HG03520 (cell line): ENCODE measurements at regions not wholly inside any gene's neighbourhood (a gene's known extent, or its start where the extent isn't known, plus 50 kb on each side); places are given as distances from the start of the nearest gene placed in this dataset.
"Not testable (repeated sequence)": the region's sequence is repeated elsewhere in the genome, so short reads cannot be mapped to it uniquely, and the experiment has no call there.

Experiments
- ATAC-seq: cut with Tn5 transposase; IDR thresholded peaks from one replicate; pipeline ENCODE4 v1.9.1; 2021; ENCODE audit warnings: mild to moderate bottlenecking, moderate library complexity; ENCODE audit not compliant: unreplicated experiment

- no peak for ATAC-seq
Measured at GRCh38 chr5:87132696-87133095, 135.0 kb upstream of the RASA1 start.

- not testable (repeated sequence) for ATAC-seq
Measured at GRCh38 chr5:87134513-87134912, 133.2 kb upstream of the RASA1 start.

- no peak for ATAC-seq
Measured at GRCh38 chr5:87136096-87136495, 131.6 kb upstream of the RASA1 start.

GRCh38 chr5:87136733-87137132 is 130.9 kb upstream of the RASA1 start:
- no peak for ATAC-seq

- no peak for ATAC-seq
Measured at GRCh38 chr5:87137283-87137682, 130.4 kb upstream of the RASA1 start.

- ATAC-seq = no peak
Measured at GRCh38 chr5:87138091-87138805, 129.4 kb upstream of the RASA1 start.

GRCh38 chr5:87139795-87140194 is 127.9 kb upstream of the RASA1 start:
- ATAC-seq = no peak

- no peak for ATAC-seq
Measured at GRCh38 chr5:87141544-87141943, 126.1 kb upstream of the RASA1 start.

GRCh38 chr5:87145853-87146252 is 121.8 kb upstream of the RASA1 start:
- not testable (repeated sequence) for ATAC-seq

- ATAC-seq = no peak
Measured at GRCh38 chr5:87147441-87147840, 120.2 kb upstream of the RASA1 start.

- ATAC-seq = no peak
Measured at GRCh38 chr5:87150630-87151029, 117.1 kb upstream of the RASA1 start.

GRCh38 chr5:87151547-87151946 is 116.1 kb upstream of the RASA1 start:
- no peak for ATAC-seq

- ATAC-seq = no peak
Measured at GRCh38 chr5:87152886-87153285, 114.8 kb upstream of the RASA1 start.

GRCh38 chr5:87154191-87154590 is 113.5 kb upstream of the RASA1 start:
- ATAC-seq = no peak

GRCh38 chr5:87155106-87155505 is 112.6 kb upstream of the RASA1 start:
- ATAC-seq = no peak

GRCh38 chr5:87156631-87157030 is 111.1 kb upstream of the RASA1 start:
- no peak for ATAC-seq

GRCh38 chr5:87164409-87164808 is 103.3 kb upstream of the RASA1 start:
- no peak for ATAC-seq

GRCh38 chr5:87169300-87169991 is 98.2 kb upstream of the RASA1 start:
- ATAC-seq = no peak

- no peak for ATAC-seq
Measured at GRCh38 chr5:87170799-87171198, 96.9 kb upstream of the RASA1 start.

- no peak for ATAC-seq
Measured at GRCh38 chr5:87182649-87183048, 85.0 kb upstream of the RASA1 start.

GRCh38 chr5:87183896-87184295 is 83.8 kb upstream of the RASA1 start:
- no peak for ATAC-seq

- ATAC-seq = no peak
Measured at GRCh38 chr5:87184605-87185004, 83.1 kb upstream of the RASA1 start.

- no peak for ATAC-seq
Measured at GRCh38 chr5:87185838-87186237, 81.8 kb upstream of the RASA1 start.
